GM19043 (cell line): ENCODE measurements at regions not wholly inside any gene's neighbourhood (a gene's known extent, or its start where the extent isn't known, plus 50 kb on each side); places are given as distances from the start of the nearest gene placed in this dataset.

Experiments
- ATAC-seq: cut with Tn5 transposase; IDR thresholded peaks from one replicate; pipeline ENCODE4 v1.9.1; 2021; ENCODE audit warnings: low read depth; ENCODE audit not compliant: unreplicated experiment

DNA sequence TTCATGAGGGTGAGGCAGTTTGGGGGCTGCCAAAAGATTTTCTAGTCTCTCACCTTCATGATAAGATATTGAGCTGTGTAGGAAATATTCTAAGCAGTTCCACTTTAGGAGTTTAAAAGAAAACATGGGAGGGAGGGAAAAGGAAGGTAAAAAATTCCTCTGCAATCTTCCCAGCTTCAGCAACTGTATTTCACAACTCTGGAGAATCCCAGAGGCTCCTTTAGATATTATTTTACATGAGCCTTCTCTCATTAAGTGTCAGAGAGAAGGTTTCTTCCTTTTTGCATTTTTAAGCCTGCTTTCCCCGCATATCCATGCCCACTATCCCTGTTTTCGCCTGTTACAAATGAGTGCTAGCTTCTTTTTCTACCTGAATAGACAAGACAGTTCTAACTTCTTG lies 289.4 kb downstream of the CHRM3 start:
- no peak for ATAC-seq

DNA sequence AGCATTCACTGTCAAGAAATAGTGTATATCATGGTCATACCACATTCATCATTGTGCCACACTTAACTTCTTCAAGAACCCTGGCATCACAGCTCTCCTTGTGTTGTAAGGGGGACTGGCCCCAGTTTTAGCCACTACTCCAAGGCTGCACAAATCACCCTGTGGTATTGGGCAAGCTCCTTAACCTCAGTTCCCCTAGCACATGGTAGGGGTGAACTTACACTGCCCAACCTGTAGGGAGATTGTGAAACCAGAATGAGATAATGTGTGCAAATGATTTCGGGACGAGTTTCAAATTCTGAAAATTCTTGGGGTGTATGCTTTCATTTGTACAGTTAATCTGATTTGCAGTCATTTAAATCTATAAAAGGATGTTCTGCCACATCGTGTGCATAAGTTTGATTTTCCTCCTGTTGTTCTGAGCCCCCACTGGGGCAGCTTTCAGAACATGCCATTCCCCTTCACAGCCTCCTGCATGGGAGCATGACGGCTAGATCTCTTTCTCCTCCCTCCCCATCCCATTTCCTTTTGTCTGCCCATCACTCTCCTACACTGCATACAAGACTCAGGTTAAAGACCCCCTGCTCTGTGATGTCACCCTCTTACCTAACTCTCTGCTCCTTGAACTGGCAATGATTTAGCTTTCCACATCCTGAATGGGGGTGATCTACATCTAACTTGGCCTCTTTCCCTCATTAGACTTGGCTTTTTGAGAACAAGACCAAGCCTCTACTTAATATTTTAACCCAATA lies 290.3 kb downstream of the CHRM3 start:
- ATAC-seq, result no peak

DNA sequence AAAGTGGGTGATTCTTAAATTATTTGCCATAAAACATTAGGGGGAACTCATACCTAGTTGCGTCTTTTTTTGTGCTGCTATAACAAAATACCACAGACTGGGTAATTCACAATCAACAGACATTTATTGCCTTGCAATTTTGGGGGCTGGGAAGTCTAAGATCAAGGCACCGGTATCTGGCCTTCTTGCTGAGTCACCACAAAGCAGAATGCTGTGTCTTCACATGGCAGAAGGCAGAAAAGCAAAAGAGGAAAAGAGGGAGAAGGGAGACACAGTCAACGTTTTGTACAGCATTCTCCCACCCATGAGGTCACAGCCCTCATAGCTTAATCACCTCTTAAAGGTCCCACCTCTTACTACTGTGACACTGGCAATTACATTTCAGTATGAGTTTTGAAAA lies 291.0 kb downstream of the CHRM3 start:
- no peak for ATAC-seq

DNA sequence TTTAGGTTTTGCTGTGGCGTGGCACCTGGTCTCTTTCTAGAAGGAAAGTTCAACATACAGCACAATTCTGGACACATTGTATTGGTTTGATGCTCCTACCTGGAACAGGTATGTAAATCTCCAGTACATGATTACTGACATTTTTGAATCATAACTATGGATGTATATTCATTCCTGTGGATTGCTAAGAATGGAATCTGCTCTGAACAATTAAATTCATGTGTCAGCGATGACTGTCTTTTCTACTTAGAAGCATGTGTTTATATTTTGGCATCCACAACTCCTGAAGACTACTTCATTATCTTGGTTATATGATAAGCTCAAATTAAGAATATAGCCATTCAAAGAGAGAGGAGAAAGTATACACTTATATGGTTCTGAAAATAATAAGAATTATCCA lies 291.8 kb downstream of the CHRM3 start:
- ATAC-seq, result no peak

DNA sequence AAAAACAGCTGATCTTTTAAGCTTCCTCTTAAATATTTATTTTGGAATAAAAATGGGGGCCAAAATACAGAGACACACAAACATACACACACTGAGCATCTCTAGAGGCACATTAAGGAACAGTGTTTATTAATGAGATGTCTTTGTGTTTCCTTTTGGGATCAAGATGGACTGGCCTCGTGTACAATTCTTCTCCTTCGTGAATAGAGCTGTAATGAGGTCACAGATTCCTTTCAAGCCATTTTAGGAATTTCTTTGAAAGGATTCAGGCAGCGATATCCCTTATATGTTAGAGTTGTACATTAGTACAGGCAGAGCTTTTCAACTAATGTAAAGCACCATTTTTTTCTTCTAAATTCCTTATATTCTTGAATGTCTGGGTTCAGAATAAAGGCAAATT lies 295.7 kb downstream of the CHRM3 start:
- no peak for ATAC-seq

DNA sequence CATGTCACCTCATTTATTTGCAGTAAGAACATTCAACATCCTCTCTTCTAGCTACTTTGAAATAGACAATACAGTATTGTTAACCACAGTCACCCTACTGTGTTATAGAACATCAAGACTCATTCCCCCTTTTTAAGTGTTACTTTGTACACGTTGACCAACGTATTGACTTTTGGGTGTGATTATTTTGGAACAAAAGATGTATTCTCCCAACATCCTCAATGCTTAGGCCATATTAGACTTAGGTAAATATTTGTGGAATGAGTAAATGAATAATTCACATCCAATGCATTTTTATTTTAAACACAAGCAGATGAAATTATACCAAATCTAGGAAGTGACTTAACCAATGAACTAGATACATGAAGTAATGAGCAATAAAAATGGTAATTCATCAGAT lies 296.6 kb downstream of the CHRM3 start:
- no peak for ATAC-seq

DNA sequence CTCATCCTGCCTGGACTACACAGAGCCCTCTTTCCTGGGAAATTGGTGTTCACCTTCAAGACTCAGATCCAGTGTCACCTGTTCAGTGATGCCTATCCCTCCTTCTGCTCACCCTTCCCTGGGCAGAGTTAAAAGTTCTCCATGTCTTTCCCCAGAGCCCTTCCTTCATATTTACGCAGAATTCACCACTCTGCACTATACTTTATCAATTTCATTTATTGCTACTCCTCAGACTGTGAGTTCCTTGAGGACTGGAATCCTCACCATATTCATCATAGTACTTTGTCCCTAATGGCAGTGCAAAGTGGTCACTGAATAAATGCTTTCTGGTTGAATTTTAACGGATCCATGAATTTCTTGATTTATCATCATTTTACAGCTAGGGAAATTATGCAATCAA lies 300.0 kb downstream of the CHRM3 start:
- no peak for ATAC-seq

DNA sequence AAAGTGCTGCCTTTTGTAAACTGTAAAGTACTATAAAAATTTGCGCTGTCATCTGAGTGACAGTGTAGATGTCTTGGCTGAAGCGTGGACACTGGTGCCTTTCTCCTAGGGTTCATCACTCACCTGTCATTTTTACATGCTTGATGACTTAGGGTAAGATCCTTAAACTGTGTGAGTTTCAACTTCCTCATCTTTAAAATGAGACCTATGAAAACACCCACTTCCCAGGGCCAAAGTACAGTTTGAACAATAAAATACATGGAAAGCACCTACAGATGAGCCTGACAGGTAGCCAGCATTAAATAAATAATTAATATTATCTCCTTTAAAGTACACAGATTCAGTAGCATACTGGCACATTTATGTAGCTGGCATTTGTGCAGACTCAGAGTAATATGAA lies 309.9 kb downstream of the CHRM3 start:
- ATAC-seq, result no peak

DNA sequence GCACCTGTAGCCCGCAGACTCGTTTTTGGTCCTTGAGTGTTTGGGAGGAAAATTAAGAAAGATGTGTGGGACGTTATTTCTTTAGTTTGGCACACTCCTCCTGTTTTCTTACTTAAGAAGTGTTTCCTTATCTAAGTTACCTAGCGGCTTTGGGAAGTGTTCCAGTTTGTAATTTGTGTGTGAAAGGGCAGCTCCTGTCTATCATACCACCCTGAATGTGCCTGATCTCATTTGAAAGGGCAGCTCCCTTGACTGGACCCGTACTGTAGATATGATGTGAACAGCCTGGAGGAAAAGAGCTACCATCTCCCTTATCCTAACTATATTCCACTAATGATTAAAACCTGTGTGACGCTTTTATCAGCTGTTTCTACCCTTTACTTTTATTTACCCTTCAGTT lies 314.3 kb downstream of the CHRM3 start:
- no peak for ATAC-seq

DNA sequence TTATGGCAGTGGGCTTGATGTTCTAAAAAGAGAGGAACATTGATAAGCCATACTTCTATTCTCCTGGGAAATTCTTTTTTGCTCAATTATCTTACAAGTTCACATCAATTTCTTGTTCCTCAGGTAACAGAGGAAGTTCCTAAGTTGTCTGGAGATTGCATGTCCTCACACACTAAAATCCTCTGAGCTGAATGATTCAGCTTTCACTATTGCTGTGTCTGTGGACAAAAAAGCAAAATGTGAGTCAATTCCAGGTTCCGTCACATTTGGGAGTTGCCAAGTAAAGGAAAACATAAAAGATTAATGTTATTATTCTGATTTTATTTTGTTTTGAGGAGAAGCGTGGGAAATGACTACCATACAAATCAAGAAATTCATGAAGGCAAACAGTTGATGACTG lies 316.7 kb downstream of the CHRM3 start:
- no peak for ATAC-seq

DNA sequence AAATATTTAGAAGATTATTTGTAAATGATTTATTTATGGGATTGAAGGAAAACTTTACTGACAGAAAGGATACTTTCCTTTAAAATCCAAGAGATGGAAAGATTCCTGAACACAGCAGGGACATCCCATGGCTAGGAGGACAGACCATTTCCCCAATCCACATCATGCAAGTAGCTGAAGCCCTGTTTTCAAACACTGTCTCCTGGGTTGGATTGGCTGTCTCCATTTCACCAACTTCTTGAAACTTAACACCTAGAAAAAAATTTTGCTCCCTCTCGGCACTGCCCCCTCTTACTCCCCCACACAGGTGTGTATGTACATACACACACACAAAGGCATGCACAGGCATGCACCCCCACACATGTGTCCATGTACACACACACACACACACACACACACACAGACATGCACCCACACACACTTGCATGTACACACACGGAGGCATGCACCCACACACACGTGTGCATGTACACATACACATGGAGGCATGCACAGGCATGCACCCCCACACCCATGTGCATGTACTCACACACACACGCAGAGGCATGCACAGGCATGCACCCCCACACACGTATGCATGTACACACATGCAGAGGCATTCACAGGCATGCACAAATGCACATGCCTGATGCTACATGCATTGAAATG lies 320.0 kb downstream of the CHRM3 start:
- no peak for ATAC-seq

DNA sequence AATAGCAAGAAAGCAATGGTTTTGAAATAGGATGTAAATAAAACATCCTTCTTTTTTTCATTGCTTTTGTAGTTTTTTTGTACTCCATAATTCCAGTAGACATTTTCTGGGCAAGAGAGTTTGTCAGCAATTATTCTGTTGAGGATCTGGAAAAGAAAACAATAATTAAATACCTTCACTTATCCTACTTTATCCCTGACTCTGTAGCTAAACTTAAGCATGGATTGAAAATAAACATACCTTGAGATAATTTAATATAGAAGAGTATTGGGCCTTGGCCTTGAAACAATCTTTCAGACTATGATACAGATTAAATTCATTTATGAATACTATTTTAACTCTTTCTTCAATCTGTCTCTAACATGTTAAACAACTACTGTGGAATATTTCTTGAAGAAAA lies 321.2 kb downstream of the CHRM3 start:
- no peak for ATAC-seq

DNA sequence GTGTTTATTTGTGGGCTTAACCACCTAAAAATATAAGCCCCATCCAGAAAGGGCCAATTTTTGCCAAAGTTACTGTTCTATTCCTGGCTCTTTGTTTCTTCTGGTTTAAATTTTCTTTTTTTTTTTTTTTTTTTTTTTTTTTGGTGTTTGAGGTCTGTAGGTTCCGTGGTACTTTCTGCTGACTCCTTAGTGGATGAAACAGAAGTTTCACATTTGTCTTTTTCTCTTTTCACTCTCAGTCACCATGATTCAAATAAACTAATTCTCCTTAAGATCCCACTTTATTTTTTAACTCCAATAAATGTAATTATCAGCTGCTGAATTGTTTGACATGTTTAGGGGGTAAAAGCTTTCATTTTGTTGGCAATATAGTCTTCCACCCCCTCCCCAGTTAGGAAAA lies 322.3 kb downstream of the CHRM3 start:
- ATAC-seq, result no peak

DNA sequence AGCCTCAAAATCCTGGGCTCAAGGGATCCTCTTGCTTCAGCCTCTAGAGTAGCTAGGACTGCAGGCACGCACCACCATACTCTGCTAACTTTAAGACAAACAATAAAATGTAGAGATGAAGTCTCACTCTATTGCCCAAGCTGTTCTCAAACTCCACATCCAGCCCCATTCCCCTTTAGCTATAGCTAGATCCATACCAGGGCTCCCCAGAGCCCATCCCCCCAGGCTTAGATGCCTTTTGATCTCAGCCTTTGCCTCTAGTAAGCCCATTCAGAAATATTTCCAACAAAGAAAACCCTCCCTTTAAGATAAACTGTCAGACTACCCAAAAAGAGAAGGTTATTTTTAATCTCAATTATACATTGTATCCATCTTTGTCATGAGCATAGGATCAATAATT lies 325.4 kb downstream of the CHRM3 start:
- no peak for ATAC-seq

DNA sequence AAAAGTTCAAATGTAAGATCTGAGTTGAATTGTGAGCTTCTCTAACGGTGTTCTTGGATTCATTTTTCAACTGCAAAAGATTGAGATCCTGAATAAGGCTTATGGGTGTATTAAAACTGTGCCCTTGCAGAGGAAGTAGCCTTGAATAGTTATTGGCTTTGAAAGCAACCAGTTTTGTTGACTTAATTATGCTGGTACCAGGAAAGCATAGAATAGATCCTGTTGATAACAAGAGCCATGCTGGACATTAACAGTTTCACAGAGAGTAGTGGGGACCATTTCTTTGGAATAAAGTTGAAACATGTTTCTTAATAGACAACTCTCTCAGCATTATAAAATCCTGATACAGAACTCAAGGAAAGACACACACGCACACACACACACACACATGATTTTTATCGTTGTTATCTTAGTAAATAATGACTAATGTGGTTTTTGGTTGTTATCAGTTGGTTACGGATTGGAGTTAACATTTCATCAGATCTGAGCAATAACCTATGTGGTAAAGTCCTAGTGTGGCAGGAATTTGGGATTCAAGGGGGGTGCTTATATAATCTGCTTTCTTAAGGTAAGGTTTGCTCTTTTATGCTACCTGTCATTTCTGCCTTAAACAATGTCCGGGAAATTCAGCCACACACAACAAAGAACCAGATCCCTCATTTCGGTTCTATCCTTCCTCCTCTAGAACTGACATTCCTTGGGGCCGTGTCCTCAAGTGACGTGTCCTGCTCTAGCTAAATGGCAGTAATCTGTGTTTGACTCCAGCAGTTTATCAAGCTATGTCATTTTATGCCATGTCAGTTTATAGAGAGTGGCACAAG lies 330.9 kb downstream of the CHRM3 start:
- no peak for ATAC-seq

DNA sequence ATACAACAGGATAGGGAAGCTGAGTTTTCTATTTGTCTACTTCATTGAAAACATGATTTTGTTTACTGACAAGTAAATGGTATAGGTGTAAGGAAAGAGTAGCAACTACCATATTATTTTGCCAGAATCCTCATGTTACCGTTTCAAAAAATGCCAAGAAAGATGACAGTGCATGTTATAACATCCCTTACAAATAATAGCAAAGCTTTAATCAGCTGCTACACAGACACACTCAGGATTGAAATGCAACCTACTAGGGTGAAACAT lies 331.5 kb downstream of the CHRM3 start:
- ATAC-seq, result no peak

DNA sequence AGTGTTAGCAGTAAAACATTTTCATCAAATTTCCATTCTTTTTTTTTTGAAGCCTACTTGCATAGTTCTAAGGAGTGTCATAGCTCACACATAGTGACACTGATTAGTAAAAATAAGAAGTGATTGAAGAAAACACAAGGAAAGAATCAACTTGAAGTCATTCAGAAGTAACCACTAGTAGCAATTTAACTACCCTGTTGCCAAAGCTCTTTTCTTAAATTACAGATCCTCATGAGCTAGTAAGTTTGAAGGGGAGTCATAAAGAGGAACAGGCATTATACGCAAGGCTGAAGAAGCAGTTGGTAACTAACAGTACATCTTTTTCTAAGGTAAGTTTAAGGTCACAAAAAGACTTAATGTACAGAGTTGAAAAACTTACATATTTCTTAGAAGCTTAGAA lies 332.2 kb downstream of the CHRM3 start:
- ATAC-seq, result no peak

DNA sequence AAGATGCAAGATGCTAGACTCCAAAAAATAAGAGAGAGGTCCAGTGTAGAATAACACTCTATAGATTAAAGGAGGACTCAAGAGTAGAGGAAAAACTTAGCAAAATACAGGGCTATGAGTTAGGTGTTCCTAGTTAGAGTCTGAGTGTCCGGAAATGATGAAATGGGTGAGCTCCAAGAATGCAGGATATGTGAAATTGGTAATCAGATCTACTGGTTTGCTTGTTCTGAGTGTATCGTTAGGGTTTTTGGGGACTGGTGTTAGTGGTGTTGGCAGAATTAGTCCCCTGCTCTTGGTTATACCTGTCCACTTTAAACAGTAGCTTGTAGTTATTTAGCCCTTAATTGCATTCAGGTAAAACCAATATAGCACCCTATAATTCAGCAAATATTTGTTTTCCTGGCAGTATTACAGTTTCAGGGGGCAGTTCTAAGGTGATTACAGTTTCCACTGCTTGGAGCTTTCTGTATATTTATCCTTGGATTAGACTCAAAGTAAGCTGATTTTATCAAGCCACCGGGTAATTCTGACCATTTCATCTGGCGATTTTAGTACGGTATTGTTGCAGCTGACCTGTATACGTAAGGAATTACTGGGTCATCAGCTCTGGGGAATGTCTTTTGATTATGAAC lies 332.7 kb downstream of the CHRM3 start:
- no peak for ATAC-seq

DNA sequence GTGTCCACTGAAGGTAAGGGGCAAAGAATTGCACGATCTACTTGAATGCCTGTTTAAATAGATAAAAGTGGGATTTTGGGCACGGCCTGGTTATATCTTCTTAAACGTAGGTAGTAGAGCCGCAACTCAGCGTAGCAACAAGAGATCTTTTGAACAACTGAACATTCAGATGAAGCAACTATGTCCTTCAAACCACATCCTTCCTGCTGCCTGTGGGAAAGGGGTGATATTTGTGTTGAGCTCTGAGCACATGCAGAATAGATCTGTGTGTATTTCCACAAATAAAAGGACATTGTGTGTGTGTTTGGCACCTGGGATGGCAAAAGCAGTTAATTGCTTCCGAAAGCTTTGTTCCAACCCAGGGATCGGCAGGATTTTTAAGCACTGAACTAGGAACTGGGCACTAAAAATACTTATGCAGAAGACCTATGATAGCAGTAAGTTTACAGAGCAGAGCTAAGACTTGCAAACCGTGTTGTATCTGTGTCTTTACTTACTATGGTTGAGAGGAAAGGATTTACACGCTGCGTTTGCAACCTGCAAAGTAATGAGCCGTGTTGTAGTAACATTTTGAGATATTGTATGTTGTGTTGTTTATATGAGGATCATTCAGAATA lies 333.4 kb downstream of the CHRM3 start:
- ATAC-seq, result no peak

DNA sequence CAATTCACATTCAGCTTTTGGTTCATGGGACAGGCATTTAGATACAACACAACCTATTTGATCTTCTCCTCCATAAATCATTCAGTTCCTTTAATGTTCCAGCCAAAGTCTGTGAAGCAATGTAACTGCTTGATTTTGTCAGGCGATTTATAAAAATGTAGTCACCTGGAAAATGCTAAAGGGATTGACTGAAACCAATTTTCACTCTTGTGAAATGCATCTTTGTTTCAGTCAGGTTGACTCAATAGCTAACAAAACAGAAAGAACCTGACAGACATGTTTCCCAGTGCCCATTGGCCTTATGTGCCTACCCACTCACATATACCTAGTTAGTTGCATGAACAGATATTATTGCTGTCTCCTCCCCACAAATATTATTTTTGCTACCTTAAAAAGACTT lies 335.7 kb downstream of the CHRM3 start:
- no peak for ATAC-seq

DNA sequence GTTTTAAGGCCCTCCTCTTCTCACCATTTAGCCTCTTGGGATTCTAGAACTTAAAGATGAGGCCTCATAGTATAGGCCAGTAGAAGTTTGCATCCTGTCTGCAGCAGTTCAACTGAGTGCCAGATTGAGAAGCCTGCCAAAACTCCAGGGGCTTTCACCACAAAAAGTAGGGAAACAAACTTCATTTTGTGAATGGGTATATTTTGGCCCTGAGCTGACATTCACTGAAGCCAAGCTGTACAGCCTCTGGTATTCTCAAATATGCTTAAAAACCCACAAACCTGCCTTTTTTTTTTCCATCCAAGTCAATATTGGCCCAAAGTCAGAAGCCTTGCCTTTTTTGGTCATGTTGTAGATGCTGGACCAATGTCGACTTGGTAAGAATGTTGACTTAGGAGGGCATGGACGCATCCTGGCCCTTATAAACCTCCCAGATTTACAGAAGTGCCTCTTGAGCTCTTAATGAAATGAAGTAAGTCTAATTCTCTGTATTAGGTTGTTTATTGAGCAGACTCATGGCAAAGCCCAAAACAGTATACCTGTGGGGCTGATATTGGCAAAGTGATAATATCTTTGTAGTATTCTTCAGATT lies 337.5 kb downstream of the CHRM3 start:
- ATAC-seq, result no peak
